GM12875 (cell line): ENCODE measurements at regions not wholly inside any gene's neighbourhood (a gene's known extent, or its start where the extent isn't known, plus 50 kb on each side); places are given as distances from the start of the nearest gene placed in this dataset.

Experiments used
- H3K4me3 ChIP-seq: one replicate; pipeline ENCODE4 v1.5.1; 2011; ENCODE audit warnings: low read depth, low read length, control low read depth
- CTCF ChIP-seq: IDR thresholded peaks from 2 replicates; pipeline ENCODE4 v1.5.1; 2011; ENCODE audit warnings: low read depth, mild to moderate bottlenecking, control low read depth, inconsistent platforms, low read length, moderate library complexity, borderline replicate concordance; ENCODE audit not compliant: insufficient read depth

GRCh38 chr4:162282684-162283083, 118.9 kb upstream of the FSTL5 start:
- H3K4me3 ChIP-seq = no peak overlapping the region
- TF ChIP-seq CTCF = no peak

- H3K4me3 ChIP-seq = no peak overlapping the region
- TF ChIP-seq CTCF = no peak
Measured at GRCh38 chr4:162274354-162274753, 110.6 kb upstream of the FSTL5 start.

- no peak for TF ChIP-seq CTCF
Measured at GRCh38 chr4:162272215-162272614, 108.4 kb upstream of the FSTL5 start.

GRCh38 chr4:162268911-162269310, 105.1 kb upstream of the FSTL5 start:
- TF ChIP-seq CTCF = no peak
- H3K4me3 ChIP-seq = no peak overlapping the region

More at GRCh38 chr4:162272215-162272614, 108.4 kb upstream of the FSTL5 start:
- H3K4me3 ChIP-seq = no peak overlapping the region

- no peak for TF ChIP-seq CTCF
- H3K4me3 ChIP-seq = no peak overlapping the region
Measured at GRCh38 chr4:162265802-162266201, 102.0 kb upstream of the FSTL5 start.

- no peak overlapping the region for H3K4me3 ChIP-seq
- TF ChIP-seq CTCF = no peak
Measured at GRCh38 chr4:162245051-162245450, 81.3 kb upstream of the FSTL5 start.

- no peak overlapping the region for H3K4me3 ChIP-seq
Measured at GRCh38 chr4:162241857-162242256, 78.1 kb upstream of the FSTL5 start.

More at GRCh38 chr4:162241857-162242256, 78.1 kb upstream of the FSTL5 start:
- no peak for TF ChIP-seq CTCF
